WTC11 (cell line): ENCODE measurements at regions not wholly inside any gene's neighbourhood (a gene's known extent, or its start where the extent isn't known, plus 50 kb on each side); places are given as distances from the start of the nearest gene placed in this dataset.

Experiments used
- ATAC-seq: fragments of 200-7000 bp; cut with Tn5 transposase; 2 replicates; pipeline ENCODE4 v1.10.0; 2021; ENCODE audit warnings: mild to moderate bottlenecking, moderate library complexity
- CTCF ChIA-PET: fragments of 300-600 bp; sonication (Branson Sonifier 250); formaldehyde crosslinking; loops from one replicate; lab custom pipeline; 2021; ENCODE audit warnings: antibody characterized with exemption; lab: Charles Lee
- POLR2A ChIA-PET: fragments of 350-600 bp; sonication (Branson Sonifier 250); formaldehyde crosslinking; loops from one replicate; lab custom pipeline; 2021; ENCODE audit warnings: antibody characterized with exemption; lab: Charles Lee
- DNase-seq: peaks from one replicate; pipeline ENCODE4 v3.0.0; 2021; ENCODE audit warnings: low spot score
- H3K27ac Mint-ChIP-seq: 2 replicates; pipeline ENCODE4 v1.8.0; 2021; ENCODE audit warnings: mixed read lengths
- H3K27me3 Mint-ChIP-seq: 2 replicates; pipeline ENCODE4 v1.8.0; 2021; ENCODE audit warnings: low read depth, mild to moderate bottlenecking, moderate library complexity, mixed read lengths
- H3K36me3 Mint-ChIP-seq: 2 replicates; pipeline ENCODE4 v1.8.0; 2021; ENCODE audit warnings: mixed read lengths
- H3K4me1 Mint-ChIP-seq: 2 replicates; pipeline ENCODE4 v1.8.0; 2022; ENCODE audit warnings: mixed read lengths
- H3K4me3 Mint-ChIP-seq: 2 replicates; pipeline ENCODE4 v1.8.0; 2021; ENCODE audit warnings: mild to moderate bottlenecking, moderate library complexity, mixed read lengths
- H3K9me3 Mint-ChIP-seq: 2 replicates; pipeline ENCODE4 v1.8.0; 2021; ENCODE audit warnings: mixed read lengths
- ARID4B ChIP-seq: sonication (generic); formaldehyde crosslinking; IDR thresholded peaks from 2 replicates; pipeline ENCODE4 v1.8.0; 2023; ENCODE audit warnings: missing genetic modification reagents, mild to moderate bottlenecking, borderline replicate concordance
- ATF1 ChIP-seq: sonication (generic); formaldehyde crosslinking; IDR thresholded peaks from 2 replicates; pipeline ENCODE4 v1.8.1; 2023; ENCODE audit warnings: mild to moderate bottlenecking, moderate library complexity, missing genetic modification reagents
- CDX4 ChIP-seq: fragments of 250-450 bp; sonication (Bioruptor Pico); IDR thresholded peaks from 2 replicates; pipeline ENCODE4 v1.9.0; 2021; ENCODE audit warnings: moderate library complexity, mild to moderate bottlenecking, inconsistent platforms, borderline replicate concordance
- CREB1 ChIP-seq: sonication (generic); formaldehyde crosslinking; IDR thresholded peaks from 2 replicates; pipeline ENCODE4 v1.8.0; 2023; ENCODE audit warnings: mild to moderate bottlenecking, missing genetic modification reagents
- CTCF ChIP-seq: fragments of 200-600 bp; IDR thresholded peaks from 2 replicates; pipeline ENCODE4 v1.8.0; 2022; ENCODE audit warnings: antibody characterized with exemption
- ELF4 ChIP-seq: sonication (generic); formaldehyde crosslinking; IDR thresholded peaks from 2 replicates; pipeline ENCODE4 v1.8.1; 2022; ENCODE audit warnings: low read depth, mild to moderate bottlenecking, moderate library complexity, missing genetic modification reagents
- ETV6 ChIP-seq: sonication (generic); formaldehyde crosslinking; IDR thresholded peaks from 2 replicates; pipeline ENCODE4 v1.8.1; 2022; ENCODE audit warnings: mild to moderate bottlenecking, missing genetic modification reagents
- FOXJ3 ChIP-seq: sonication (generic); formaldehyde crosslinking; IDR thresholded peaks from 2 replicates; pipeline ENCODE4 v1.9.0; 2021; ENCODE audit warnings: missing genetic modification reagents, mild to moderate bottlenecking, borderline replicate concordance
- FOXP4 ChIP-seq: sonication (generic); formaldehyde crosslinking; IDR thresholded peaks from 2 replicates; pipeline ENCODE4 v1.8.0; 2022; ENCODE audit warnings: mild to moderate bottlenecking, missing genetic modification reagents
- GRHL2 ChIP-seq: fragments of 250-450 bp; sonication (Bioruptor Pico); IDR thresholded peaks from 2 replicates; pipeline ENCODE4 v1.8.0; 2022; ENCODE audit warnings: mild to moderate bottlenecking, moderate library complexity; ENCODE audit not compliant: insufficient replicate concordance, severe bottlenecking
- GTF2I ChIP-seq: fragments of 250-450 bp; sonication (Bioruptor Pico); conservative IDR thresholded peaks from 2 replicates; pipeline ENCODE4 v1.4.0; 2021; ENCODE audit warnings: mild to moderate bottlenecking
- HMGA2 ChIP-seq: fragments of 250-450 bp; sonication (Bioruptor Pico); IDR thresholded peaks from 2 replicates; pipeline ENCODE4 v1.4.0; 2021; ENCODE audit warnings: mild to moderate bottlenecking, moderate library complexity
- IRF2 ChIP-seq: sonication (generic); formaldehyde crosslinking; IDR thresholded peaks from 2 replicates; pipeline ENCODE4 v1.8.0; 2022; ENCODE audit warnings: low read depth, missing genetic modification reagents, borderline replicate concordance
- JUN ChIP-seq: sonication (generic); formaldehyde crosslinking; IDR thresholded peaks from 2 replicates; pipeline ENCODE4 v1.8.0; 2023; ENCODE audit warnings: mild to moderate bottlenecking, missing genetic modification reagents
- MAX ChIP-seq: sonication (generic); formaldehyde crosslinking; IDR thresholded peaks from 2 replicates; pipeline ENCODE4 v1.8.0; 2022; ENCODE audit warnings: mild to moderate bottlenecking, missing genetic modification reagents
- MYBL2 ChIP-seq: sonication (generic); formaldehyde crosslinking; IDR thresholded peaks from 2 replicates; pipeline ENCODE4 v1.8.1; 2023; ENCODE audit warnings: mild to moderate bottlenecking, moderate library complexity, missing genetic modification reagents
- PRDM15 ChIP-seq: sonication (generic); formaldehyde crosslinking; IDR thresholded peaks from 2 replicates; pipeline ENCODE4 v1.8.0; 2022; ENCODE audit warnings: missing genetic modification reagents
- PREB ChIP-seq: sonication (generic); formaldehyde crosslinking; IDR thresholded peaks from 2 replicates; pipeline ENCODE4 v1.8.1; 2022; ENCODE audit warnings: mild to moderate bottlenecking, missing genetic modification reagents, moderate library complexity, borderline replicate concordance
- PRRX2 ChIP-seq: fragments of 250-450 bp; sonication (Bioruptor Pico); IDR thresholded peaks from 2 replicates; pipeline ENCODE4 v1.8.0; 2021; ENCODE audit warnings: mild to moderate bottlenecking
- SOX15 ChIP-seq: fragments of 250-450 bp; sonication (Bioruptor Pico); IDR thresholded peaks from 2 replicates; pipeline ENCODE4 v1.9.0; 2021; ENCODE audit warnings: mild to moderate bottlenecking
- TEAD1 ChIP-seq: sonication (generic); formaldehyde crosslinking; IDR thresholded peaks from 2 replicates; pipeline ENCODE4 v1.8.0; 2022; ENCODE audit warnings: mild to moderate bottlenecking, missing genetic modification reagents
- ZMAT4 ChIP-seq: fragments of 250-450 bp; sonication (Bioruptor Pico); IDR thresholded peaks from 2 replicates; pipeline ENCODE4 v1.9.0; 2021; ENCODE audit warnings: mild to moderate bottlenecking
- ZNF121 ChIP-seq: sonication (generic); formaldehyde crosslinking; IDR thresholded peaks from 2 replicates; pipeline ENCODE4 v1.8.0; 2023; ENCODE audit warnings: missing genetic modification reagents
- ZNF423 ChIP-seq: fragments of 250-450 bp; sonication (Bioruptor Pico); IDR thresholded peaks from 2 replicates; pipeline ENCODE4 v2.1.2; 2022; ENCODE audit warnings: mild to moderate bottlenecking, moderate library complexity
- ZNF671 ChIP-seq: fragments of 250-450 bp; sonication (Bioruptor Pico); IDR thresholded peaks from 2 replicates; pipeline ENCODE4 v1.8.0; 2021; ENCODE audit warnings: mild to moderate bottlenecking

GRCh38 chr12:114863911-114864310, 179.9 kb upstream of the TBX3 start (continued):
- TF ChIP-seq IRF2: no peak
- TF ChIP-seq FOXJ3 (CRISPR knock-in tag): no peak
- TF ChIP-seq ZNF423 (CRISPR knock-in tag): no peak
- TF ChIP-seq CDX4 (CRISPR knock-in tag): no peak
- no peak for TF ChIP-seq SOX15 (CRISPR knock-in tag)
- no peak for TF ChIP-seq PRDM15 (CRISPR knock-in tag)
- no peak for TF ChIP-seq GTF2I (CRISPR knock-in tag)
- no peak for TF ChIP-seq GRHL2 (CRISPR knock-in tag)
- TF ChIP-seq ATF1 (CRISPR knock-in tag): no peak
- TF ChIP-seq CTCF: no peak
- TF ChIP-seq TEAD1 (CRISPR knock-in tag): no peak

GRCh38 chr12:114860969-114861368, 177.0 kb upstream of the TBX3 start:
- Mint-ChIP-seq H3K36me3 (no peaks in the 10 kb centered on the region), H3K27ac (no peak overlapping the region)
- DNase-seq: no peak
- CTCF ChIA-PET: no interaction called here
- TF ChIP-seq ZNF121 (CRISPR knock-in tag) (no peak), SOX15 (CRISPR knock-in tag) (no peak), HMGA2 (CRISPR knock-in tag) (no peak), ETV6 (CRISPR knock-in tag) (no peak), ARID4B (CRISPR knock-in tag) (no peak), PRRX2 (CRISPR knock-in tag) (no peak), ZNF671 (CRISPR knock-in tag) (no peak), PREB (CRISPR knock-in tag) (no peak), FOXP4 (CRISPR knock-in tag) (no peak), ELF4 (CRISPR knock-in tag) (no peak), JUN (CRISPR knock-in tag) (no peak), ZNF423 (CRISPR knock-in tag) (no peak), ZMAT4 (CRISPR knock-in tag) (no peak), MYBL2 (no peak), MAX (CRISPR knock-in tag) (no peak), CREB1 (CRISPR knock-in tag) (no peak)
- TF ChIP-seq, all 79 proteins: peak for 0
- Mint-ChIP-seq H3K4me3 (no peak overlapping the region), H3K9me3 (peaks cover 20% of the 10 kb centered on the region), H3K4me1 (peaks cover 16% of the 10 kb centered on the region), H3K27me3 (no peaks in the 10 kb centered on the region)
- no peak for ATAC-seq
- POLR2A ChIA-PET: no interaction called here
